DMS 273 (cell line): ENCODE measurements at regions not wholly inside any gene's neighbourhood (a gene's known extent, or its start where the extent isn't known, plus 50 kb on each side); places are given as distances from the start of the nearest gene placed in this dataset.

Experiments
- DNase-seq: peaks from one replicate; lab custom pipeline; 2025; ENCODE audit not compliant: unreplicated experiment; lab: John Stamatoyannopoulos, UW

GRCh38 chr21:39029086-39029755 is 154.0 kb downstream of the PSMG1 start:
- no peak for DNase-seq

- no peak for DNase-seq
Observed at GRCh38 chr21:39025198-39025597, 158.1 kb downstream of the PSMG1 start.

DNA sequence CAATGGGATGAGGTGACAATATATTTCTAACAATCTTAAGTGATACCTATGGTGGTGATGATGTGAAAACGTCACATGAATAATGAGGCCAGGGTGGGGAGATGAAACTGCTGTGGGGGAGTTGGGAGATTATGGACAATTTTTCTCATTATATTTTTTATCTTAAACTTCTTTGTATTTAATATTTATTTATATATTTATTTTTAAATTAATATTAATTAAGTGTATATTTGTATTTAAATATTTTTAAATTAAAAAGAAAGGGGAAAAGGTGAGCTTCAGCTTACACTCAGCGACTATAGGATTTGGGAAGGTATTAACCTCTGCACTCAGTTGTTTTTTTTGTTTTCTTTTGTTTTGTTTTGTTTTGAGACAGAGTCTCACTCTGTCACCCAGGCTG is 158.7 kb downstream of the PSMG1 start:
- no peak for DNase-seq

- DNase-seq, result peak; percentile 19
Observed at GRCh38 chr21:39022863-39023693, 160.2 kb downstream of the PSMG1 start.

- DNase-seq, result no peak
Observed at GRCh38 chr21:39022466-39022862, 160.8 kb downstream of the PSMG1 start.

DNA sequence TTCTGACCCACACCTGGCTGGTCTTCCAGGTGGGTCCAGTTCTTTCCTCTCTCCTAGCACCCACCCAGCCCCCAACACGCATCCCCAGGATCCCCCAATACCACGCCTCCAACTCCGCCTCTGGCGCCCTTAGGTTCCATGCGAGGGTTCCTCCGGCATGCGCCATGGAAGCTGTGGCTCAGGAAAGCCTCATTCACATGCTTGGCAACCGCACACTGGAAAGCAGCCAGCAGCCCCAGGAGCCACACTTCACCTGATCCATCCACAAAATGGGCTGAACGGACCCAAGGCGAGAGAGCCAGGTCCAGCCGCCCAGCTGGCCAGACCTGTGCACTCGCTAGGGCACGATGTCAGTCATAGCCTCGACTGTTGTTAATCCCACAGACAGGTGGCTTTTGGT is 161.2 kb downstream of the PSMG1 start:
- no peak for DNase-seq

- no peak for DNase-seq
Observed at GRCh38 chr21:39021478-39021832, 161.8 kb downstream of the PSMG1 start.

- DNase-seq, result no peak
Observed at GRCh38 chr21:39020751-39021477, 162.3 kb downstream of the PSMG1 start.

DNA sequence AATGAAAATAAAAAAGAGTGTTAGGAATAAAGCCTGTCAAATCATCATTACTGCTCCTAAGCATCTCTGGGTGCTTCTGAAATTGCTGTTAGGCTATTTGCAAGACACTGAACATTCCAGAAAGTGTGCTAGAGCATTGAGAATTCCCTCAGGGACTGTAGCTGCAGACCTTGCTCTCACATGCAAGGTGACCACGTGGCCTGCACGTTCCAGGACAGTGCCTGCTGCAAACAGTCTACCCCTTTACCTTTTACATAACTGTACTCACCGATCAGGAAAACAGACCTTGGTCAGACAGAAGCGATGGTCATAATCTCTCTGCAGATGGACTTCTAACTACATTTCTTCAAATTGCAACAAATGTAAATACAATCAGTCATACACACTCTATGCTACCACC is 164.5 kb downstream of the PSMG1 start:
- no peak for DNase-seq

- DNase-seq, result no peak
Observed at GRCh38 chr21:39016740-39017315, 166.4 kb downstream of the PSMG1 start.

DNA sequence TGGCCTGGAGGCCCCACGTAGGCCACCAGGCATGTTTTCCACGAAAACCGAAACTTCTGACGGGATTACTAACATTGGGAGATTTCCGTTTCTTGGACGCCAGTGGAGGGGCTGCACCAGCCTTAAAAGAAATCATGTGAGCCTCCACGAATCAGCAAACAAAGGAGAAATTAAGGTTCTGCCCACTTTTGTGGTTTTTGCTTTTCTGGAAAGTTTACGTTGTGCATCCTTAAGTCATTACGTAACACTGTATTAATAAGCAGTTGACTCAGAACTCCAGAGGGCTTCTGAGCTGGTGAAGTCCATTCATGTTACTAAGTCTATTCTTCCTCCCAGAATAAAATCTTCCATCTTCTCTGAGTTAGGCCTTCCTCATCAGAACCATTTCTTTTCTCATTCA is 168.5 kb downstream of the PSMG1 start:
- DNase-seq, result no peak

DNA sequence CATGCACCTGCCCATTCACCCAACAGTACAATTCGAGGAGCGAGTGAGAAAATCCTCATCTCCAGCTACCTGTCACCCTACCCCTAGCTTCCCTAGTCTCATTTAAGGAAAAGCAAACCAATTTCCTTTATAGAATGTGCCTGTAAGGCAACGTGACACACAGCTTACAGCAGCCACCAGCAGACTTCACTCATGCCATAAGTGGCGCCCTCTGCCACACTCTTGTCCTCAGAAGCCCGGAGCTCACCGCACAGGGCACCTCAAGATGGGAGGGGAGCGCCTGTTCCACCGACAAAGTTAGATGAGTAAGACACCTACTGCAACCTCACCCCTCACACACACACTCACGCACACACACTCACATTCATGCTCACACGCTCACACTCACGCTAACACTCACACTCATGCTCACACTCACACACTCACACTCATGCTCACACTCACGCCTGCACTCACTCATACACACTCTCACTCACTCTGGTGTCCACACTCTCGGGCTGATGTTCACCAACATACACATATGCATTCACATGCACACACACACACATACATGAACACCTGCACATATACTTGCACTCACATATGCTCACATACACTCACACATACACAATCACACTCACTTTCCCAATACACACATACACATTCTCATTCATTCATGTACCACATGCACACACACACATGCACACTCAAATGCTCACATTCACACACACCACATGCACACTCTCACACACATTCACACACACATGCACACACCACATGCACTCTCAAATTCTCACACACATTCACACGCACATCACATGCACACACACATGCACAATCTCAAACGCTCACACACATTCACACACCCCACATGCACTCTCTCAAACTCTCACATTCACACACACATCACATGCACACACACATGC is 170.7 kb downstream of the PSMG1 start:
- no peak for DNase-seq

DNA sequence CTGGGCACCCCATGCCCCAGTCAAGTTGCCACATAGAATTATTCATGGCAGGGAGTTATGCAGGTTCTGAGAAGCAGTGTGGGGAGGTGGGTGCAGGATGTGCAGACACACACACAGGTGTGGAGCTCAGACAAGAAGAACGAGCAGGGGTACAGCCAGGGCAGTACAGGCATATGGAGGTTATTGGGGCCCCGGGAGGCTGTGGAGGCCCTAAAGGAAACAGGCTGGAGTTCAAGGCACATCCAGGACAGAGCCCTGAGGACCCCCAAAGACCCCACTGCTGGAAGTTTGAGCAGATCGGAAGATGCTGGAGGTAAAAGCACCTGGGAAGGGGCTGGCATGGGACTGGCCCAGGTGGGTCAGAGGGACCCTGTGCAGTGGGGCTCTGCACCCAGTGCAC is 171.3 kb downstream of the PSMG1 start:
- DNase-seq, result no peak

DNA sequence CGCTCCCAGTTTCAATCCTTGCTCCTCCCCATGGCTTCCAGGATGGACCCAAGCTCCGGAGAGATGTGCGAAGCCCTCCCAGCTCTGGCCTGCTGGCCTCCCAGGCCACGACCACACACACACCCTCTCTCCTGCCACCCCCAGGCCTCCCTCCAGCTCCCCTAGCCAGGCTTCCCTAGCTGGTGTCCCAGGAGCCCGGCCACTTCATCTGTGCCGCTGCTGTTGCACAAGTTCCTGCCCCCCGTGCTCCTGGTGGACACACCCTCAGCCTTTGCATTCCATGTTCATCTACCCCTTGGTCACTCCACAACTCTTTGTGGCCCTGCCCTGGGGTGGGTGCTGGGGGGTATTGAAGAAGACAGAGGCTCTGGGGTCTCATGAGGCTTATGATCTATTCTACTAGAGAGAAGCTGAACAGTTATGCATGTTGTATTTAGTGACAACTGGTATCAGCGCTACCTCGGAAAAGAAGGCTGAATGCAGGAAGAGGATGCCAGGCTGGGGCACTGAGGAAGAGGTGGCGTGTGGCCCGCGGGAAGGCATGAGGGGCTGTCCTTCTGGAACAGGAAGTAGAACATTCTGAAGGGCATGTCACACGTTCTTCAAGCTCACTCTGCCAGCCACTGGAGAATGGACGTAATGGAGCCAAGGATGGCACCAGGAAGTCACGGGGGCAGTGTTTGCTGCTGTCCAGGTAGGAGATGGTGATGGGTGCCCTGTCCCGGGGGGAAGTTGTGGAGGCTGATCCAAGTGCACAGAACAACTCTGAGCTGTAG is 172.4 kb downstream of the PSMG1 start:
- DNase-seq, result no peak

DNA sequence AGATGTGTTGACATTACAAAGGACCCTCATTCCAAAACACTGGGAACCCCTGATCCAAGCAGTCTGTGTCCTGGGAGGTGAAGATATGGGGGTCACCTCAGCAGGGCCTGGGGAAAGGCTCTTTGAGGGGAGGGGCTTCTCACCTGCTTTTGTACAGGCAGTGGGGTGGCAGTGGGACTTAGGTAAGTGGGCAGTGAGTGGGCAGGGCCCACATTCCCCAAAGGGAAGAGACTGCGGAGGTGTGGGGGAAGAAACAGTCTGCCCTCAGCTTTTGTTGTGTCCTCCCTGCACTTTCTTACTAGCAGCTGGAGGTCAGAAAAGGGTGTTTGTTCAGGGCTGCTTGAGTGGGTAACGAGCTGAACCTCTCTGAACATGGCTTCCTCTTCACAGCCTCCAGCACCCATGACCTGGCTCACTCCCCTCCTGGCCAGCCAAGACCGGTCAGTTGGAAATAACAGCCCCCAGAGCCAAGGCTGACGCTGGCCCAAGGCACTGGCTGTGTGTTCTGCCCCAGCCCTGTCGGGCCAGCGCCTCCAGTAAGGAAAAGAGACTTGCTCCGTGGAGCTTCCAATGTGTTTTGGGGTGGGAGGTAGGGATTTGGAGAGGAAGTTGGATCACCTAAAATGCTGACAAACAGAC is 173.5 kb downstream of the PSMG1 start:
- no peak for DNase-seq

GRCh38 chr21:39007985-39008384 is 175.3 kb downstream of the PSMG1 start:
- no peak for DNase-seq

DNA sequence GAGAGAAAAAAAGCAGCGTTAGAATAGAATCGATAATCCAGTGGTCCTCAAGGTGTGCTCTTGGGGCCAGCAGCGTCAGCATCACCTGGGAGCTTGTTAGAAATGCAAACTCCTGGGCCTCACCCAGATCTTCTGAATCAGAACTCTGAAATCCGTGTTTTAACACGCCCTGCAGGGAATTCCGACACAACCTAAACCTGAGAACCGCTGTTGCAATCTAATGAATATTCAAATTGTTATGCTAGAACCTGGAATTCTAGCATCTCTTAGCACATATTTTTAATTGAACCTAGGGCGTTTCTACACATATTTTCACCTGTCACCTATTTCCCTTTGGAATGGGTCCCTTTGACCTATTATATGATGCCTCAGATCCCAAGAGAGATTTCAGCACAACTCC is 175.7 kb downstream of the PSMG1 start:
- no peak for DNase-seq

DNA sequence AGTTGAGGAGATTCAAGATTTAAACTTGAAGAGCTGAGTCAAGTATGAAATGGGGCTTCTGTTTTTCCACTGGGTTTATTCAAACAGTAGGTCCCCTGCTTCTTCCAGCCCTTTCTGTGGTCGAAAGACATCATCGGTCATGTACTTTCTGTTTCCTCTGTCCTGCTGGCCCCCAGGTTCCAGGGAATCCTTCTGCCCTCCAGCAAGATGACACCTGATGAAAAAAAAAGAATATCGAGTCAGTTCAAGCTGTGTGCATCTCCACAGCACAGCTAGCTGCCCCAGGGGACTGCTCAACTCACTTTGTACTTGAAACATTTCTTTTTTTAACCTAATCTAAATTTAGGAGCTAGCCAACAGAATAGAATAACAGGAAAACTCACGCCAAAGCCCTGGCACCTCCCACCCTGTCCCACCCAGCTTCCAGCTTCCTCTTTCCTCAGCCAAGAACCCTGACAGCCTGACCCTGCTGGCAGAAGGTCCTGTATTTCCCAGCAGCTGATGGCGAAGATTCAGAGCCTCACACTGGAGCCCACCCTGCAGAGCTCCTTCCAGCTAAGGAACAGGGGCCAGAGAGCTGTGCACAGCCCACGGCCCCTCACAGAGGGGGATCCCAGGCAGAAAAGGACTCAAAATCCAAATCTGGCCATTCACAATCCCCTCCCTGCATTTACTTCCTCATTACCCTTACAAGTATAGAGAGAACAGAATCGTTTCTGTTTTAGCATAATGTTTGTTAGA is 176.5 kb downstream of the PSMG1 start:
- DNase-seq, result no peak

GRCh38 chr21:39005502-39005787 is 177.8 kb downstream of the PSMG1 start:
- DNase-seq, result no peak
